ENCODE measurements at regions not wholly inside any gene's neighbourhood (a gene's known extent, or its start where the extent isn't known, plus 50 kb on each side); places are given as distances from the start of the nearest gene placed in this dataset.

DNA sequence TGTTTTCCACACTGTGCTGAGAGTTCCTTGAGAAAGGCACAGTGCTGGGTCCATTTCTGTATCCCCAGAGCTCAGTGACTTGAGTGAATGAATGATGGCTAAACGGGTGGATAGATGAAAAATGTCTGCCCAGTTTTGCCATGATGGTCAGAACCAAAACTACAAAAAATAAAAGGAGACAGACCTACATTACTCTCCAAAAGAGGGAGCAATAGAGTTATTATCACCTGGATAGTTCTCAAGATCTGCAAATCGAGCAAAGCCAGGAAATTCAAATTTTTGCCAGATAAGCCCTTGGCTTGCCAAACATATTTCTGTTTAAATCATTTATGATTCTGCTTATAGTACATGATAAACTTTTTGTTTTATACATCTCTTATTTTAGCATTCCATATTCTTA is 214.2 kb upstream of the ZNF462 start:
- Histone ChIP-seq H3K4me3 (replicated peaks in 1 of 3; ENCODE audit: insufficient read depth in 1 of 3, low read depth in 1 of 3, low read length in 3 of 3) (no peak overlapping the region), H2AFZ (ENCODE audit: low read depth, low read length) (no peak overlapping the region), H3K4me1 (ENCODE audit: control insufficient read depth, extremely low read depth, insufficient read depth, low read length) (no peaks in the 10 kb centered on the region), H3K9me3 (replicated peaks; ENCODE audit: control insufficient read depth, insufficient read depth, low read length) (no peaks in the 10 kb centered on the region), H3K27ac (ENCODE audit: insufficient read depth, low read depth, low read length) (no peak overlapping the region), H3K9me1 (replicated peaks; ENCODE audit: control insufficient read depth, extremely low read depth, insufficient read depth, low read length) (no peaks in the 10 kb centered on the region), H3K9ac (replicated peaks; ENCODE audit: extremely low read depth, insufficient read depth, low read length) (no peak overlapping the region), H3K36me3 (ENCODE audit: control insufficient read depth in 2 of 2, extremely low read depth in 1 of 2, insufficient read depth in 2 of 2, low read length in 2 of 2) (no peaks in the 10 kb centered on the region), H3K4me2 (ENCODE audit: insufficient read depth, low read length) (no peak overlapping the region), H3K79me2 (ENCODE audit: control insufficient read depth, insufficient read depth, low read length) (no peaks in the 10 kb centered on the region), H3K27me3 (ENCODE audit: control insufficient read depth in 2 of 2, insufficient read depth in 2 of 2, low read length in 2 of 2) (no peaks in the 10 kb centered on the region), H4K20me1 (replicated peaks; ENCODE audit: control insufficient read depth, extremely low read depth, insufficient read depth, low read length) (no peaks in the 10 kb centered on the region)
- no peak for FAIRE-seq
- TF ChIP-seq POLR2A (IDR thresholded peaks at IDR 0.05; ENCODE audit: low read depth, low read length) (no peak), EZH2 (IDR thresholded peaks at IDR 0.05; ENCODE audit: borderline replicate concordance, low read depth, low read length, severe bottlenecking) (no peak), JUN (IDR thresholded peaks at IDR 0.05; ENCODE audit: borderline replicate concordance, insufficient read depth, insufficient read length, low read depth) (no peak), FOS (IDR thresholded peaks at IDR 0.05; ENCODE audit: borderline replicate concordance, insufficient read depth, low read length) (no peak), POLR2AphosphoS5 (IDR thresholded peaks at IDR 0.05; ENCODE audit: insufficient read depth, low read depth, low read length) (no peak), MYC (IDR thresholded peaks at IDR 0.05; ENCODE audit: low read depth, low read length) (no peak), GATA2 (IDR thresholded peaks at IDR 0.05; ENCODE audit: insufficient read depth, insufficient read length, low read depth, low read length) (no peak)
- TF ChIP-seq, protein P1, sequence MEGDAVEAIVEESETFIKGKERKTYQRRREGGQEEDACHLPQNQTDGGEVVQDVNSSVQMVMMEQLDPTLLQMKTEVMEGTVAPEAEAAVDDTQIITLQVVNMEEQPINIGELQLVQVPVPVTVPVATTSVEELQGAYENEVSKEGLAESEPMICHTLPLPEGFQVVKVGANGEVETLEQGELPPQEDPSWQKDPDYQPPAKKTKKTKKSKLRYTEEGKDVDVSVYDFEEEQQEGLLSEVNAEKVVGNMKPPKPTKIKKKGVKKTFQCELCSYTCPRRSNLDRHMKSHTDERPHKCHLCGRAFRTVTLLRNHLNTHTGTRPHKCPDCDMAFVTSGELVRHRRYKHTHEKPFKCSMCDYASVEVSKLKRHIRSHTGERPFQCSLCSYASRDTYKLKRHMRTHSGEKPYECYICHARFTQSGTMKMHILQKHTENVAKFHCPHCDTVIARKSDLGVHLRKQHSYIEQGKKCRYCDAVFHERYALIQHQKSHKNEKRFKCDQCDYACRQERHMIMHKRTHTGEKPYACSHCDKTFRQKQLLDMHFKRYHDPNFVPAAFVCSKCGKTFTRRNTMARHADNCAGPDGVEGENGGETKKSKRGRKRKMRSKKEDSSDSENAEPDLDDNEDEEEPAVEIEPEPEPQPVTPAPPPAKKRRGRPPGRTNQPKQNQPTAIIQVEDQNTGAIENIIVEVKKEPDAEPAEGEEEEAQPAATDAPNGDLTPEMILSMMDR (IDR thresholded peaks at IDR 0.05; ENCODE audit: extremely low read depth in 1 of 2, insufficient read depth in 1 of 2, low read depth in 1 of 2, low read length in 2 of 2): no peak
- TF ChIP-seq, protein P2, sequence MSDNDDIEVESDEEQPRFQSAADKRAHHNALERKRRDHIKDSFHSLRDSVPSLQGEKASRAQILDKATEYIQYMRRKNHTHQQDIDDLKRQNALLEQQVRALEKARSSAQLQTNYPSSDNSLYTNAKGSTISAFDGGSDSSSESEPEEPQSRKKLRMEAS (IDR thresholded peaks at IDR 0.05; ENCODE audit: insufficient read depth, insufficient read length): no peak
- dilution Hi-C loops (cut with MboI; ENCODE audit: extremely low pct_ligation_motif_present, low sequenced_read_pairs) (no loop called here), intact Hi-C loops (cut with micrococcal nuclease) (loop anchor here (1.0 to 5.0 kb wide), 2 partner anchors 214 to 524 kb away; partner anchors contain the start of gene ZNF462)
- peak; percentile 1 for DNase-seq (ENCODE audit: low read depth, low spot score)
- POLR2A ChIA-PET: no interaction called here
- CTCF ChIA-PET: no interaction called here
- BruUV-seq (replicated peaks): no TSS peak
